NT2/D1 (cell line): ENCODE measurements at regions not wholly inside any gene's neighbourhood (a gene's known extent, or its start where the extent isn't known, plus 50 kb on each side); places are given as distances from the start of the nearest gene placed in this dataset.

ENCODE experiments used
- SUZ12 ChIP-seq: IDR thresholded peaks from 2 replicates; pipeline ENCODE4 v1.6.1; 2011; ENCODE audit not compliant: insufficient read length, insufficient read depth; ENCODE audit errors: extremely low read depth
- YY1 ChIP-seq: IDR thresholded peaks from 2 replicates; pipeline ENCODE4 v1.6.1; 2011; ENCODE audit not compliant: insufficient read length, insufficient read depth

- no peak for TF ChIP-seq YY1
- TF ChIP-seq SUZ12 = no peak
Observed at GRCh38 chr20:39225978-39226377, 263.8 kb downstream of the DHX35 start.
